ENCODE measurements at regions not wholly inside any gene's neighbourhood (a gene's known extent, or its start where the extent isn't known, plus 50 kb on each side); places are given as distances from the start of the nearest gene placed in this dataset.
"Not testable (repeated sequence)": the region's sequence is repeated elsewhere in the genome, so short reads cannot be mapped to it uniquely, and the experiment has no call there.

- TF ChIP-seq, protein P1, sequence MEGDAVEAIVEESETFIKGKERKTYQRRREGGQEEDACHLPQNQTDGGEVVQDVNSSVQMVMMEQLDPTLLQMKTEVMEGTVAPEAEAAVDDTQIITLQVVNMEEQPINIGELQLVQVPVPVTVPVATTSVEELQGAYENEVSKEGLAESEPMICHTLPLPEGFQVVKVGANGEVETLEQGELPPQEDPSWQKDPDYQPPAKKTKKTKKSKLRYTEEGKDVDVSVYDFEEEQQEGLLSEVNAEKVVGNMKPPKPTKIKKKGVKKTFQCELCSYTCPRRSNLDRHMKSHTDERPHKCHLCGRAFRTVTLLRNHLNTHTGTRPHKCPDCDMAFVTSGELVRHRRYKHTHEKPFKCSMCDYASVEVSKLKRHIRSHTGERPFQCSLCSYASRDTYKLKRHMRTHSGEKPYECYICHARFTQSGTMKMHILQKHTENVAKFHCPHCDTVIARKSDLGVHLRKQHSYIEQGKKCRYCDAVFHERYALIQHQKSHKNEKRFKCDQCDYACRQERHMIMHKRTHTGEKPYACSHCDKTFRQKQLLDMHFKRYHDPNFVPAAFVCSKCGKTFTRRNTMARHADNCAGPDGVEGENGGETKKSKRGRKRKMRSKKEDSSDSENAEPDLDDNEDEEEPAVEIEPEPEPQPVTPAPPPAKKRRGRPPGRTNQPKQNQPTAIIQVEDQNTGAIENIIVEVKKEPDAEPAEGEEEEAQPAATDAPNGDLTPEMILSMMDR (IDR thresholded peaks at IDR 0.05) = no peak
- H3K4me1 ChIP-seq = no peaks in the 10 kb centered on the region
- intact Hi-C loops (cut with DNase I) = no loop called here
- H3K27me3 ChIP-seq = no peaks in the 10 kb centered on the region
- no peaks in the 10 kb centered on the region for H3K9me3 ChIP-seq
- H3K27ac ChIP-seq = no peak overlapping the region
- H3K4me3 ChIP-seq = no peak overlapping the region
- no peaks in the 10 kb centered on the region for H3K36me3 ChIP-seq
- DNase-seq = no peak
- no peak for ATAC-seq
These were observed 438.9 kb downstream of the NAV3 start for GRCh38 chr12:78269620-78270019.

DNA sequence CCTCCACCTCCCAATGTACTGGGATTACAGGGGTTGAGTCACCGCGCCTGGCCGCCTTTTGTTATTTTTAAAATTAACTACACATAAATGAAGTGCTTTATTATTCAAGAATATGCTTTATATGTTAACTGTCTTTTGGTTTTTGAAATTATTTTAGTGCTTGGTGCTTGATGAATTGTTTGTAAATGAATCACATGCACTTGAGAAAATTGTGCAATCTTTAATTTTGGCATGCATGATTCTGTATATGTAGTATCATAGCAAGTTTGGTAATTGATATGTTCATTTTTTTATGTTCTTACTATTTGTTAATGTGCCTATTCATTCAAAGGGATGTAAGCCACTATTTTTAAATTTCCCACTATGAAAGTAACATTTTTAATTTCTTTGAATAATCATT, 440.9 kb downstream of the NAV3 start:
- DNase-seq = no peak
- Histone ChIP-seq H3K27me3 (no peaks in the 10 kb centered on the region), H3K4me3 (no peak overlapping the region), H3K27ac (no peak overlapping the region), H3K4me1 (no peaks in the 10 kb centered on the region), H3K9me3 (peaks cover 0 to 4% of the 10 kb centered on the region in 2 donors), H3K36me3 (no peaks in the 10 kb centered on the region)
- ATAC-seq = no peak
- intact Hi-C loops (cut with DNase I) = no loop called here
- TF ChIP-seq, protein P1 (IDR thresholded peaks at IDR 0.05) = no peak

DNA sequence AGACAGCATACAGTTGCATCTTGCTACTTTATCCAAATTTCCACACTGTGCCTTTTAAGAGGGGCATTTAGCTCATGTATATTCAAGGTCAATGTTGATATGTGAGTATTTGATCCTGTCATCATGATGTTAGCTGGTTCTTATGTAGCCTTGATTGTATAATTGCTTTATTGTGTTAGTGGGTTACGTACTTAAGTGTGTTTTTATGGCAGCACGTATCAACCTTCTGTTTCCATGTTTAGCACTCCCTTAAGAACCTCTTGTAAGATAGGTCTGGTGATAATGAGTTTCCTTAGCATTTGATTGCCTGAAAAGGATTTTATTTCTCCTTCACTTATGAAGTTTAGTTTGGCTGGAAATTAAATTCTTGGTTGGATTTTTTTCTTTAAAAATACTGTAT, 445.2 kb downstream of the NAV3 start:
- no peak for DNase-seq
- ATAC-seq = no peak
- no peak overlapping the region for H3K27ac ChIP-seq
- H3K9me3 ChIP-seq = peaks cover 0 to 30% of the 10 kb centered on the region in 2 donors
- intact Hi-C loops (cut with DNase I) = no loop called here
- TF ChIP-seq, protein P1 (IDR thresholded peaks at IDR 0.05) = no peak
- H3K4me1 ChIP-seq = no peaks in the 10 kb centered on the region
- no peaks in the 10 kb centered on the region for H3K27me3 ChIP-seq
- H3K36me3 ChIP-seq = no peaks in the 10 kb centered on the region
- no peak overlapping the region for H3K4me3 ChIP-seq

DNA sequence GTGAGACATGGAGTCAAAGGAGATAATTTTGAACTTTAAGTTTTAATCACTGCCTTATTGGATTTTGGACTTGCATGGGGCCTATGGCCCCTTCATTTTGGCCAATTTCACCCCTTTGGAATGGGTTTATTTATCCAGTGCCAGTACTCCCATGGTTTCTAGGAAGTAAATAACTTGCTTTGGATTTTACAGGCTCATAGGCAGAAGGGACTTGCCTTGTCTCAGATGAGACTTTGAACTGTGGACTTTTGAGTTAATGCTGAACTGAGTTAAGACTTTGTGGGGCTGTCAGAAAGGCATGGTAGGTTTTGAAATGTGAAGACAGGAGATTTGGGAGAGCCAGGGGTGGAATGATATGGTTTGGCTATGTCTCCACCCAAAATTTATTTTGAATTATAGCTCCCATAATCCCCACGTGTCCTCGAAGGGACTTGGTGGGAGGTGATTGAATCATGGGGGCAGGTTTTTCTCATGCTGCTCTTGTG, 448.1 kb downstream of the NAV3 start:
- Histone ChIP-seq H3K9me3 (peaks cover 0 to 30% of the 10 kb centered on the region in 2 donors), H3K4me3 (no peak overlapping the region), H3K36me3 (no peaks in the 10 kb centered on the region), H3K27me3 (no peaks in the 10 kb centered on the region), H3K27ac (no peak overlapping the region), H3K4me1 (no peaks in the 10 kb centered on the region)
- TF ChIP-seq, protein P1 (IDR thresholded peaks at IDR 0.05) = no peak
- ATAC-seq = no peak
- no peak for DNase-seq
- intact Hi-C loops (cut with DNase I) = no loop called here

DNA sequence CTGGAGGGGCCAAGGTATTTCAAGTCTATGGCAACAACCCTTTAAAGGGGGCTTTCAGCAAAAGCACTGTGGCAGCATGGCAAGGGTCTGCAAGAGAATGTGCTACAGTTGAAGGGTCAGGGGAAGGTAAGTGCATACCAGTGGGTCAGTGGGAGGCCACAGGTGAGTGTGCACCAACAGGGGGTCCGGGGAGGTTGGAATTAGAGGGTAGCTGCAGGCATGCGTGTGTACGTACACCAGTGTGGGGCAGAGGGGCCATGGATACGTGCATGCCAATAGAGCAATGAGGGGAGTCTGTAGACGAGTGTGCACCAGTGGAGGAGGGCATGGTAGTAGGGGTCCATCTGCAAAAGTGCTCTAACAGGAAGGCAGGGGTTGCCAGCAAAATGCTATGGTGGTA, 448.9 kb downstream of the NAV3 start:
- intact Hi-C loops (cut with DNase I) = no loop called here
- TF ChIP-seq, protein P1 (IDR thresholded peaks at IDR 0.05) = no peak
- H3K36me3 ChIP-seq = no peaks in the 10 kb centered on the region
- peaks cover 0 to 30% of the 10 kb centered on the region in 2 donors for H3K9me3 ChIP-seq
- no peak overlapping the region for H3K4me3 ChIP-seq
- no peak overlapping the region for H3K27ac ChIP-seq
- no peak for ATAC-seq
- no peaks in the 10 kb centered on the region for H3K27me3 ChIP-seq
- DNase-seq = no peak
- no peaks in the 10 kb centered on the region for H3K4me1 ChIP-seq

- H3K27me3 ChIP-seq; H3K4me3 ChIP-seq; H3K27ac ChIP-seq; ATAC-seq; H3K4me1 ChIP-seq; intact Hi-C loops (cut with DNase I); H3K36me3 ChIP-seq; DNase-seq: not testable (repeated sequence)
- peaks cover 0 to 29% of the 10 kb centered on the region in 2 donors for H3K9me3 ChIP-seq
These were observed 450.4 kb downstream of the NAV3 start for GRCh38 chr12:78281102-78281501.

All from left lung (tissue), 4 donors.